CD4-positive, alpha-beta T cell treated with Interferon alpha-2 for 1 hour (primary cell): ENCODE measurements at regions not wholly inside any gene's neighbourhood (a gene's known extent, or its start where the extent isn't known, plus 50 kb on each side); places are given as distances from the start of the nearest gene placed in this dataset.
"Not testable (repeated sequence)": the region's sequence is repeated elsewhere in the genome, so short reads cannot be mapped to it uniquely, and the experiment has no call there.

Experiments used
- DNase-seq, 2 donors: peaks; one replicate each; pipeline ENCODE4 v3.0.0-alpha.2; 2020 to 2022

DNA sequence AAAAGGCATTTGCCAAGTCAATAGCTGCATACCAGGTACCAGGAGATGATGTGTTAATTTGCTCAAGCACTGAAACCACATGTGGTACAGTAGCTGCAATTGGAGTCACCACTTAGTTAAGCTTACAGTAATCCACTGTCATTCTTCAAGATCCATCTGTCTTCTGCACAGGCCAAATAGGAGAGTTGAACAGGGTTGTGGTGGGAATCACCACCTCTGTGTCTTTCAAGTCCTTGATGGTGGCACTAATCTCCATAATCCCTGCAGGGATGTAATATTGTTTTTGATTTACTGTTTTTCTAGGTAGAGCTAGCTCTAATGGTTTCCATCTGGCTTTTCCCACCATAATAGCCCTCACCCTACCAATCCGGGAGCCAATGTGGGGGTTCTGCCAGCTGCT is 91.9 kb downstream of the FCRL5 start:
- DNase-seq = no peak

DNA sequence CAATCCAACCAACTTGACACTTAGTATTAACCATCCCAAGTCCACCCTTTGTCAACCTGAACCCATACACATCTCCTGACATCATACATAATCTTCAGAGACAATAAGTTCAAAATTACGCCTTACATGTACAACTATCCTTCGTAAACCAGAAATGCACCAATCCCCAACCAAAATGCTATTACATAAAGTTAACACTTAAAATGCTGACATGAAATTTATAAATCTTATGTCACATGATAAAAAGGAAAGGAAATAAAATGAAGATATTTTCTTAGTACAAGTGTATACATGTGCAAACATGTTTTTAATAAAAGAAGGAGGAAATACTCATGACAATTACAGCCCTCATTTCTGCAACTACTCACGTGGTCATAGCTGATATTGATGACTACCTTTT is 95.0 kb downstream of the FCRL5 start:
- DNase-seq = no peak

DNA sequence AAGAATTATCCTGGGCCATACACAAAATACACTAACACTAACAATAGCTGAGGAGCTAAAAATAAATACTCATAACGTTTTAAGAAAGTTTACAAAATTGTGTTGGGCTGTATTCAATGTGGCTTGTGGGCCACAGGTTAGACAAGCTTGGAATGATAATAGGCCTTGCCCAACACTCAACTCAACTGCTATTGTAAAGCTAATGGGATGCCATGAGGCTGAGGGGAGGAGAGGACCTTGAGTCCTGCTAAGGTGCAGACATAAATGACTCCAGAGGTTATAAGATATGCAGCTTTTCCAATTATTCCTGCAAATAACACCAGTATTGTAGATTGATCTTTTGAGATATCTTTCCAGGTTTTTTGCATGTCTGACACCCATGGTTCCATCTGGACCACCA is 97.0 kb downstream of the FCRL5 start:
- DNase-seq = no peak

DNA sequence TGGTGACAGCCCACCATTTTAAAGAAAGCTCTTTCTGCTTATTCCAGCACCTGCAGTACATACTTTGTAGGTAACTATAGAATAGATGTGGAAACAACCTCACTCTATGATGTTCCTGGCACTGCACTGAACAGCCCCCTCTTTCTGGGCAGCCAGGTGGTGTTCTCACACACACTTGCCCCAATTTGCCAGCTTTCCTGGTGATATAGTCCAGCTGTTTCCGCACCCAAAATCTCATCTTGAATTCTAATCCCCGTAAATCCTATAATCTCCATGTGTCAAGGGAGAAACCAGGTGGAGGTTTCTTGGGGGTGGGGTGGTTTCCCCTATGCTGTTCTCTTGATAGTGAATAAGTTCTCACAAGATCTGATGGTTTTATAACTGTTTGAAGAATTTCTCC is 102.2 kb downstream of the FCRL5 start:
- no peak for DNase-seq

DNA sequence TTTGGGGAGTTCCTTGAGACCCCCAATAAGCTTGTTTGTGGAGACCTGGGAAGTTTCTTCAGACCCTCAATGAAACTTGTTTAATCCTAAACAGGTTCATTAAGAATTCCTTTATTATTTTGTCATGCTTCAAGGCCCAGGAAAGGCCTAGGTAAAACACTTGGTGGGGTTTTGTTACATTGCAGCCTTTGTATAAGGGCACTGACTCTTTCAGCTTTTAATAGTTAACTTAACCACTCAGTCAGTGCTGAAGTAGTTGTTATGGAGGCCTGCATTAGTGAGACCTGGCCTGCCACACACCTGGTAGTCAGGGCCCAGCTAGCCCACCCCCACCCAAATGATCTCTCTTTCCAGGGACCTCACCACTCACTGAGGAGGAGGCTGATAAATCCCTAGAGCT is 103.7 kb downstream of the FCRL5 start:
- no peak for DNase-seq

DNA sequence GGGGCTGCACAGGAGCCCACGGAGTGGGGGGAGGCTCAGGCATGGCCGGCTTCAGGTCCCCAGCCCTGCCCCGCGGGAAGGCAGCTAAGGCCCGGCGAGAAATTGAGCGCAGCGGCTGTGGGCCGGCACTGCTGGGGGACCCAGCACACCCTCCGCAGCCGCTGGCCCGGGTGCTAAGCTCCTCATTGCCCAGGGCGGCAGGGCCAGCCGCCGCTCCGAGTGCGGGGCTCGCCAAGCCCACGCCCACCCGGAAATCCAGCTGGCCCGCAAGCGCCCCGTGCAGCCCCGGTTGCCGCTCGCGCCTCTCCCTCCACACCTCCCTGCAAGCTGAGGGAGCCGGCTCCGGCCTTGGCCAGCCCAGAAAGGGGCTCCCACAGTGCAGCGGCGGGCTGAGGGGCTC is 106.0 kb downstream of the FCRL5 start:
- DNase-seq = not testable (repeated sequence)

DNA sequence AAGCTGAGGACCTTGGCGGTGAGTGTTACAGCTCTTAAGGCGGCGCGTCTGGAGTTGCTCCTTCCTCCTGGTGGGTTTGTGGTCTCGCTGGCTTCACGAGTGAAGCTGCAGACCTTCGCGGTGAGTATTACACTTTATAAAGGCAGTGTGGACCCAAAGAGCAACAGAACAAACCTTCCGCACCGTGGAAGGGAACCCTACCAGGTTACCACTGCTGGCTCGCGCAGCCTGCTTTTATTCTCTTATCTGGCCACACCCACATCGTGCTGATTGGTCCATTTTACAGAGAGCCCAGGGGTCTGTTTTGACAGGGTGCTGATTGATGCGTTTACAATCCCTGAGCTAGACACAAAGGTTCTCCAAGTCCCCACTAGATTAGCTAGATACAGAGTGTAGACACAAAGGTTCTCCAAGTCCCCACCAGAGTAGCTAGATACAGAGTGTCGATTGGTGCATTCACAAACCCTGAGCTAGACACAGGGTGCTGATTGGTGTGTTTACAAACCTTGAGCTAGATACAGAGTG is 106.6 kb downstream of the FCRL5 start:
- not testable (repeated sequence) for DNase-seq

DNA sequence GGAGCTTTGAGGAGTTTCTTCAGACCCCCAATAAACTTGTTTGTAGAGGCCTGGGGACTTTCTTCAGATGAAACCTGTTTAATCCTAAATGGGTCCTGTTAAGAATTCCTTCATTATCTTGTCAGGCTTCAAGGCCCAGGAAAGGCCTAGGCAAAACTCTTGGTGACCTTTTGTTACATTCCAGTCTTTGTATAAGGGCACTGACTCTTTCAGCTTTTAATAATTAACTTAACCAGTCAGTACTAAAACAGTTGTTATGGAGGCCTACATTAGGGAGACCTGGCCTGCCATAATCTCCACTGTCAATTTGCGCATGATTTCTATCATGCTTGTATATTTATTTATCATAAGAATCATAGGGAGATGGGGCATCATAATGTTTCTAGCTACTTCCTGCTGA is 110.2 kb downstream of the FCRL5 start:
- no peak for DNase-seq

DNA sequence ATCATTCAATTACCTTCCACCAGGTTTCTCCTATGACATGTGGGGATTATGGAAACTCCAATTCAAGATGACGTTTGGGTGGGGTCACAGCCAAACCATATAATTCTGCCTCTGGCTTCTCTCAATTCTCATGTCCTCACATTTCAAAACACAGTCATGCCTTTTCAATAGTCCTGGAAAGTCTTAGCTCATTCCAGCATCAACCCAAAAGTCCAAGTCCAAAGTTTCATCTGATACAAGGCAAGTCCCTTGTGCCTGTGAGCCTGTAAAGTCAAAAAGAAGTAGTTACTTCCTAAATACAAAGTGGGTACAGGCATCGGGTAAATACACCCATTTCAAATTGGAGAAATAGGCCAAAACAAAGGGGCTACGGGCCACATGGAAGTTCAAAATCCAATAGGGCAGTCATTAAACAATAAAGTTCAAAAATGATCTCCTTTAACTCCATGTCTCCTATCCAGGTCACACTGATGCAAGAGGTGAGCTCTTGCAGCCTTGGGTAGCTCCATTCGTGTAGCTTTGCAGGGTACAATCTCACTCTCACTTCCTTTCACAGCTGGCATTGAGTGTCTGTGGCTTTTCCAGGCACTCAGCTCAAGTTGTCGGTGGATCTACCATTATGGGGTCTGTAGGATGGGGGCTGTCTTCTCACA is 112.9 kb downstream of the FCRL5 start:
- DNase-seq = no peak

DNA sequence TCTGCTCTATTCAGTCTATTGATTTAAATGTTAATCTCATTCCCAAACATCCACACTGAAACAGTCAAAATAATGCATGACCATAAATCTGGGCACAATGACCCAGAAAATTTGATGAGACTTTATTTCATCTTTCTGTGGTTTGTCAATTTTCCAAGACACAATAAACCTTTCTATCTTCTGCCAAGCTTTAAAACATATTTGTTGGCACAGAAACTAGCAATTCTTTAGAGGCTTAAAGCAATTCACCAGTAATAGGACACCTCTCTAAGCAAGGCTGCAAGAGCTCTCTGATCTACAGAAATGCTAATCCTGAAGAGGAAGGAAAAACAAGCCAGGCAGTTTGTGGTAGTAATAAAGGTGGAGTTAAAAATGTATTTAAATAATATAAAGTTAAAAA is 113.7 kb downstream of the FCRL5 start:
- no peak for DNase-seq

DNA sequence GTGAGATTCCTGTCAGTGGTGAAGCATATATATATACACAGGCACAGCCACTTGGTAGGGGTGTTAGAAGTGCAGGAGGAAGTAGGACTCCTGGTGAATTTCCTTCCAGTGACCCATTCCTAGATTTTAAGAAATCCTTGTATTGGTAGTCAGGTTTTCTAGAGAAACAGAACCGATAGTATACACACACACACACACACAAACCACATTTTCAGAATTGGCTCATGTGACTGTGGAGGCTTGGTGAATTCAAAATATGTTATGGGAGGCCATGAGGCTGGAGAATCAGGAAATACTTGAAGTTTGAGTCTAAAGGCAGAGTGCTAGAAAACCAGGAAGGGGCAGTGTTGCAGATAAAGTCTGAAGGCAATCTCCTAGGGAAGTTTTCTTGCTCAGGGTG is 114.2 kb downstream of the FCRL5 start:
- no peak for DNase-seq

DNA sequence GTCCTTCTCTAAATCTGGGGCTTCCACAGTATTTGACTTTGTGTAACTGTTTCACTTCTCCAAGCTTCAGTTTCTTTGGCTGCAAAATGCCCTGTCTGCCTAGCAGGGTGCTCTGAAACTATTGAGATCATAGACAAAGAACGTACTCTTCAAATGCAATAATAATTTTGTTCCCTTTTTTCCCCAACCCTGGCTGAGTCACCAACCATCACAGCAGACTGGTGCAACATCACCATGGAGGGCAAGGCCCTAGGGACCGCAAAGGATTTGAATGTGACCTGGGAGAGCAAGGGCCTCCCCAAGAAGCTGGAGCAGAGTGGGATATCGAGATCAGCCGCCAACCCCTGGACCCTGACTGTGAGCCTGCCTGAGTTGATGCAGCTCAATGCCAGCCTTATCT is 115.0 kb downstream of the FCRL5 start:
- peak; percentile 0 to 36 for DNase-seq

DNA sequence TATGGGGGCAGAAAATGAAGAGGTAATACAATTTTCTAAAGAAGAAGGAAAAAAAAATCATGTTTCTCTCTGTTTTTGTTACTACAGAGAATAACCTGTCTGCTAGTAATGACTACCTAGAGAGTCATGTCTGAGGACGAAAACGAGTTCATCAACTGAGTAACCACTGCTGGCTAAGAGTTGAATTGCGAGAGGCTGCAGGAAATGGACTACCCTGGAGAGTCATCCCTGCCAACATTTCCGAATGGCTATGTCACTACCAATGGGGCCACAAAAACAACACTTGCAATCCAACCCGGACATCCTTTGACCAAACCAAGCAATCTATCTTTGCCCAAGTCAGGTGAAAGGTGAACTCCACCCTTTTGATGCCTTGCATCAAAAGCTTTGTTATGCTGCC is 120.6 kb downstream of the FCRL5 start:
- no peak for DNase-seq

DNA sequence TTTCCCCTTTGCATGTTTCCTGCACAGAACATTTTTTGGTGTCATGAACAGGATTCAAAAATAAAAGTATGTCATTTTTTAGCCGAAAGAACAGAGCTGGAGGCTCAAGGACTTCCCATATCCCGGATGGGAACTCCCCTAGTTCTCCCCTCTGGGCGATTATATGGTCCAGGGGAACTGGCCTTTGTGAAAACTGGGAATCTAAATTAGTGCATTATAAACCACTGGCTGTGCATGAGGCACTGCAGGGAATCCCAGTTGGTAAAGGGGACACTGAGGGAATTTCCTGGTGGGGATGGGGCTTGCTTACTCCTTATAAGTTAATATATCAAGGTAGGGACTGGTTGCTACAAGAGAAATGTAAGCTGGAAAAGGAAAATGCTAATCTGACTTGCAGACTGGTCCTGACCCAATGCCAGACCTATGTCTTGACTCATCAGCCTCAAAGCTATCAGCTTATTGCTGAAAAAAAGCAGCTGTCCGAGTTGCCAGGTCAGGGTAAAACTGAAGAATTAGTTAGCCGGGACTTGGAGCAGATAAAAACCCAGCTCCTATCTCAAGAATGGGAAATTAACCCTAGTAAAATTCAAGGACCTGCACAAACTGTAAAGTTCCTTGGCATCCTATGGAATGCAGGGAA is 122.6 kb downstream of the FCRL5 start:
- DNase-seq = no peak

DNA sequence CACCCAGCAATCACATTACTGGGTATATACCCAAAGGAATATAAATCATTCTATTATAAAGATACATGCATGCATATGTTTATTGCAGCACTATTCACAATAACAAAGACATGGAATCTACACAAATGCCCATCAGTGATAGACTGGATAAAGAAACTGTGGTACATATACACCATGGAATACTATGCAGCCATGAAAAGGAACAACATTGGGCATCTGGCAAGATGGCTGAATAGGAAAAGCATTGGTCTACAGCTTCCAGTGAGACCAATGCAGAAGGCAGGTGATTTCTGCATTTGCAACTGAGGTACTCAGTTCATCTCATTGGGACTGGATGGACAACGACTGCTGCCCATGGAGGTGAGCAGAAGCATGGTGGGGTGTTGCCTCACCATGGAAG is 128.6 kb downstream of the FCRL5 start:
- not testable (repeated sequence) for DNase-seq

DNA sequence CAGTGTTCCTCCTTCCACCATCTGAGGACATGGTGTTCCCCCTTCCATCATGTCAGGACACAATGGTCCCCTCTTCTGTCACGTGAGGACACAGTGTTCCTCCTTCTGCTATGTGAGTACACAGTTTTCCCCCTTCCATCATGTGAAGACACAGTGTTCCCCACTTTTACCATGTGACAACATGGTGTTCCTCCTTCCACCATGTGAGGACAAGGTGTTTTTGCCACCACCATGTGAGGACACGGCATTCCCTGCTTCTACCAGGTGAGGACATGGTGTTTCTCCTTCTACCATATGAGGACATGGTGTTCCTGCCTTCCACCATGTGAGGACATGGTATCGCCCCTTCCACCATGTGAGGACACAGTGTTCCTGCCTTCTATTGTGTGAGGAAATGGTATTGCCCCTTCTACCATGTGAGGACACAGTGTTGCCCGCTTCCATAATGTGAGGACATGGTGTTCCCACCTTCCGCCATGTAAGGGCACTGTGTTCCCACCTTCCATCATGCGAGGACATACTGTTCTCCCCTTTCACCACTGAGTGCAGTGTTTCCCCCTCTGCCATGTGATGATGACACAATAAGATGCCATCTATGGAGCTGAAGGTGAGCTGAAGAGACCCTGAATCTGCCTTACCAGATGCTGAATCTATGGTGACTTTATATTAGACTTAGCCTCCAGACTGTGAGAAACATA is 132.3 kb downstream of the FCRL5 start:
- no peak for DNase-seq

DNA sequence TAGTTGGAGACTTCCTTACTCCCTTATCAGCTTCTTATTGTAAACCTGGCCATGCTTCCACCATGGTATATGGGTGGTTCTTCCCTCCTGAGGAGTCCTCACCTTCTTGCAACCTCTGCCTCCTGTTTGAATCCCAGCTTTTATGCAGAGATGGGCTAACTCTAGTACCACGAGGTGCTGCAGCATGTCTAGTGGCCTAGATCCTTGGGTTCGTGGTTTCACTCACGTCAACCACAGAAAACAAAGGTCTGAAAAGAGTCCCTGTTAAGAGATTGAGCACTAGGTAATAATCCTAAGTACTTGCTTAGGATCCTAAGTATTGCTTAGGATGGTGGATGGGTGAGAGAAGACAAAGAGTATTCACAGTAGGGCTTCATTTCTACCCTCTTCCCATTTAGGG is 133.7 kb downstream of the FCRL5 start:
- DNase-seq = no peak

DNA sequence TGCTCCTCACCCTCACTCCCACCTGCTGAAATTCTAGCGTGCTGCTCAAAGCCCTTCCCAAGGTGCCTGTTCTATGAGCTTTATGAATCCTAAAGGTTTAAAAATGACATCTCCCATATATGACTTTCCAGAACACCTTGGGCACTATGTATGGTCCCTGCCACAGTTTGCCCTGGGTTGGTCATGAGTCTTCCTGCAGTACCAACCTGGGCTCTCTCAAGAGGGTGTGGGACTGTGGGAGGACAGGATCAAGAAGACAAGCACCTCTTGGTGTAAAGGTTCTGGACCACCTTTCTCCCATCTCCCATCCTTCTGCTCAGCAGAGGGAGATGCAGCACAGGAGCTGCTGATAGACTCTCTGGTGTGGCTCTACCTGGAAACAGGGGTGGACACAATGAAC is 134.1 kb downstream of the FCRL5 start:
- DNase-seq = no peak

DNA sequence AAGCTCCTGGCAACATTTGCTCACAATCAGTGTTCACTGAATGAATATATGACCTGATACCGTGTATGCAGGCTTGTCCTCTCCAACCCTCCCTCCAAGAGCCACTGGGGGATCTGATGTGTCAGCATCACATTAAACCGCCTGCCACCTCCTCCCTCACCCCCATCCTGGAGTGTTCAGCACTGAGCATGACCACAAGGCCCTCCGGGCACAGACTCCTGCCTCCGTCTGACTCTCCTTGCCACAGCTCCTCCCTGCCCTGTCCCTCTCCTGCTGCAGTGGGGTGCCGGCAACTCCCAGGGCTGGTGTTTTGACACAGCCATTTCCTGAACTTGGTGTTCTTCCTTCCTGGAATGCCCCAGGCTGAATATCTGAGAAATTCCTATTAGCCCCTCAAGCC is 136.7 kb downstream of the FCRL5 start:
- no peak for DNase-seq

DNA sequence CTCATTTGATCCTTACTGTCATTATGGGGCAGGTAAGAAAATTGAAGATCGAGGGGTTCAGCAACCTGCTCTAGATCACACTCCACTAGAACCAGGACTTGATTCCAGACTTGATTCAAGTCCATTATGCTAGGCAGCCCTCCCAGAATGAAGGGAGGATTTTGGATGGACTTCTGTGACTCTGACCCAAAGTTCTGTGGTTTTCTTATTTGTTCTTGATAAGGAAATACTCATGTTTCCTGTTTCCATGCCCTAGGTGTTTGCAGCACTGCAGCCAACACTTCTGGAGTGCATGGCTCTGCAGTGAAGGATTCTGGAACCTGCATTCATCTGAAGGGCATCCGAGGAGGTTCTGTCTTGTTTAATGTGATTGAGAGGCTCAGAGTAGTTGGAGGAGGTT is 140.0 kb downstream of the FCRL5 start:
- DNase-seq = no peak

DNA sequence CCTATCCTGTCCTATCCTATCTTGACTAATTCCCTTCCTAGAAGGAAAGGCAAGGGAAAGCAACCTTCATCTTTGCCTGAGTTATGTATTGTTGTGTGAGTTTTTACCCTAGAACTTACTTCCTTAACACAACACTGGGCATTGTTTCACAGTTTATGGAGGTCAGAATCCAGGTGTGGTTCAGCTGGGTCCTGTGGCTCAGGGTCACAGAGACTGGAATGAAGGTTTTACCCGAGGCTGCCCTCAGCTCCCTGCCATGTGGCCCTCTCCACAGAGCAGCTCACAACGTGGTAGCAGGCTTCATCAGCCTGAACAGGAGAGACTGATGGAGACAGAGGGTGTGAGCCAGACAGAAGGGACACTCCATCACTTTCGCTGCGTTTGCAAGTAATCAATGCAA is 140.5 kb downstream of the FCRL5 start:
- no peak for DNase-seq

DNA sequence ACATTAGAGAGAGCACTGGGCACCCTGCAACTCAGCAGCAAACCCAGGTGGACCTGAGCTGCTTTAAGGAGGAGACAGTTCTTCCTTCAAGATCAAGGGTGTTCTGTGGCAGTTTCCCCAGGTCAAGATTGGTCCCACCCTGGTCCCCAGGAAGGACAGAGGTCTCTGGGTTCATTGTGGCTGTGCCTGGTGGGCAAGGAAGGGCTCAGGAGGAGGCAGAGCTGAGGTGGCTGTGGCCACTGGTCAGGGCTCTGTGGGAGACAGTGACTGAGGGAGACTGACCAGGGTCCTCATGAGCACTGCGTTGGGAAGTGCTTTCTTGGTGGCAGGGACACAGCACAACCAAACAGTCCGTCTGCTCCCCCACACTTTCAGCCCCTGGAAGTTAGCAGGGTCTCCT is 141.3 kb downstream of the FCRL5 start:
- no peak for DNase-seq

DNA sequence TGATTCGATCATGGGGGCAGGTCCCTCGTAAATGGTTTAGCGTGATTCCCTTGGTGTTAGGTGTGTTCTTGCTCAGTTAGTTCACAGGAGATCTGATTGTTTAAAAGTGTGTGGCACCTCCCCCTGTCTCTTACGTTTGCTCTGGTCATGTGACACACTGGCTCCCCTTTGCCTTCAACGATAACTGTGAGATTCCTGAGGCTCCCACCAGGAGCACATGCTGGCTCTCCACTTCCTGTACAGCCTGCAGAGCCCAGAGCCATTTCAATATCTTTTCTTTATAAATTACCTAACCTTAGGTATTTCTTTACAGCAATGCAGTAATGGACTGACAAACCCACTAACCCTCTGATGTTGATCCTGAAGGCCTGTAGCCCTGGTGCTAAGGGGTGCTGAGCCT is 141.9 kb downstream of the FCRL5 start:
- no peak for DNase-seq

DNA sequence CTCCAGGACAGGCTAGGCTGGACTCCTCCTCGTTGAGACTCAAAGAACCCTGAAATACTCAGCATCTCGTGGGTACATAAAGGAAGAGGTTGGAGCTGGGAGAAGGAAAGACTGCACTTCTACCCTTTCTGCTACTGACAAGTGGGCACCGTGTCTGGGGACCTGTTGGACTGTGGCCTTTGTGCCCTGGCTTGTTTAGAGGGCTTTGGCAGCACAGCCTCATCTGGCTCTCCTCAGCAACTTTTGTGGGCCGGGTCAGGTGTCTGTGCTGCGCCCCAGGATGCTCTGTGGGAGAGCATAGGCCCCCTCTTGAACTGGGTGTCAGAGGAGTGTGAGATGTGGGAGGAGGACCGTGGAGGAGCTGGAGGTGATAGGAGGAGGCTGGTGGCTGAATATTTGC is 142.4 kb downstream of the FCRL5 start:
- DNase-seq = no peak
